HG02943 (cell line): ENCODE measurements at regions not wholly inside any gene's neighbourhood (a gene's known extent, or its start where the extent isn't known, plus 50 kb on each side); places are given as distances from the start of the nearest gene placed in this dataset.
"Not testable (repeated sequence)": the region's sequence is repeated elsewhere in the genome, so short reads cannot be mapped to it uniquely, and the experiment has no call there.

Experiments used
- ATAC-seq: cut with Tn5 transposase; IDR thresholded peaks from one replicate; pipeline ENCODE4 v1.9.1; 2021; ENCODE audit warnings: mild to moderate bottlenecking, low read depth, moderate library complexity; ENCODE audit not compliant: unreplicated experiment

DNA sequence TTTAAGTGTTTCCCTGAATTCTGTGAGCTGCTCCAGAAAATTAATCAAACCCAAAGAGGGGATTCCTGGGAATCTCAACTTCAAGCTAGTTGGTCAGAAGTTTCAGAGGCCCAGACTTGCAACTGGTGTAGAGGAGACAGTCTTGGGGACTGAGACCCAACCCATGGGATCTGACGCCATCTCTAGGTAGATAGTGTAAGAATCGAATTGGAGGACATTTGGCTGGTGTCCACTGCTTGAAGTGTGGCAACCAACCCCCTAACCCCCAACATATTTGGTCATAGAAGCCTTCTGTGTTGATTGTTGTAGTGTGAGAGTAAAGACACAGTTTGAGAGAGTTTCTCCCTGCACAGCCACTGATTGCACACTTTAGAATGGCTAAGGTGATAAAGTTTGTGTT lies 103.5 kb upstream of the CARMIL1 start:
- no peak for ATAC-seq

DNA sequence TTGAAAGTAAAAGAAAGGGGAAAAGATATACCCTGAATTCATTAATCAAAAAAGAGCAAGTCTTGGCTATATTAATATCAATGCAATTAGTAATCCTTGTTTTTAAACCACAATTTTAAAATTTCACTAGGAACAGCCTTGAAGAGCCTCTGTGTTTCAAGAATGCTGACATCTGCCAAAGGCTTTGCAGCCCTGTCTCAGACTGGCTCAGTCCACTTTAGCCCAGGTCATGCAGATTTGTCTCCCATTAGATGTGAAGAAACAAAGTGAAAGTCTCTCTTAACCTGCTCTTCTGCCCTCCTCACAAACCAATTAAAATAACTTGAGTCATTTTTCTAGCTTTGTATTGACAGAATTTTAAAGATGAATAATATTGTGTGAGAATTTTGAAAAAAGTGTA lies 102.7 kb upstream of the CARMIL1 start:
- ATAC-seq = no peak

- ATAC-seq = no peak
Measured at GRCh38 chr6:25177500-25178028, 101.6 kb upstream of the CARMIL1 start.

- no peak for ATAC-seq
Measured at GRCh38 chr6:25178336-25179035, 100.7 kb upstream of the CARMIL1 start.

- ATAC-seq = no peak
Measured at GRCh38 chr6:25179051-25179778, 100.0 kb upstream of the CARMIL1 start.

GRCh38 chr6:25180630-25181349 lies 98.4 kb upstream of the CARMIL1 start:
- ATAC-seq = no peak

- no peak for ATAC-seq
Measured at GRCh38 chr6:25181350-25181724, 97.8 kb upstream of the CARMIL1 start.

GRCh38 chr6:25181923-25182322 lies 97.3 kb upstream of the CARMIL1 start:
- ATAC-seq = no peak

GRCh38 chr6:25186919-25187318 lies 92.3 kb upstream of the CARMIL1 start:
- ATAC-seq = no peak

GRCh38 chr6:25188232-25188631 lies 90.9 kb upstream of the CARMIL1 start:
- no peak for ATAC-seq

DNA sequence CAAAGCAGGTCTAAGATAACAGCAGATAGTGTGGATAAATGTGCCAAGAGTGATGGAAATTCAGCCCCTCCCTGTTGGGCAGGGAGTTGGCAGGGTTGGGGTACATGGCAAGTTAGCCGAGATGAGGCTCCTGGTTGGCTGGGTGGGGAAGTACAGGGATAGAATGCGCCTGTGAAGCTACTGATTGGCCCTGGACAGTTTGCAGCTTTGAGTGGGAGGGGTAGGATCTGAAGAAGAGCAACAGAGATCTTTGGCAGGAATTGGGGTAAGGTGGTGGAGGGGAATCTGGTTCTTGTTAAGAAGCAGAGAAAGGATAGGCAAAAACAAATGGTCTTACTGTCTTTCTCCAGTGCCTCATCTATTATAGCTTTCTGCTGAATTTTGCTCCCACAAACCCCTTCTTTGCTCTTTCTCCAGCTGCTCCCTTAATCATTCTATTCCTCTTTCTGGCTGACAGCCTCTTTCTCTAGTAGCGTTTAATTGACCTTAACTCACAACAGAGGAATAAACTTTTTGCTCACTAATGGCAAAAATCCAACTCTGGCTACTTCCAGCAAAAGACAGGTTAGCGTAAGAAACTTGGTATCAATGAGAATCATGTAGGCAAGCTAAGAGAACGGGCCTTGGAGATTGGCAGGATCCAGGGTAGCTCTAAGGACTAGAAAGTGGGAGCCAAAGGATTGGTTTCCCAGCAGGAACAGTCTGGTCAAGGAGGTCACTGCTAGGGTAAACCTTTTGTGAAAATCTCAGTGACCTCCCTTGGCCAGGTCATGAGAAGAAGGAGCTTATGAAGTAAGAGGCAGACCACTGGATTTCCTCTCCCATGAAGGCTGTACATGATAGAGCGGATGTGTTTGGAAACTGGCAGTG lies 86.3 kb upstream of the CARMIL1 start:
- no peak for ATAC-seq

GRCh38 chr6:25193460-25194171 lies 85.6 kb upstream of the CARMIL1 start:
- ATAC-seq = no peak

GRCh38 chr6:25194172-25194678 lies 84.9 kb upstream of the CARMIL1 start:
- no peak for ATAC-seq

DNA sequence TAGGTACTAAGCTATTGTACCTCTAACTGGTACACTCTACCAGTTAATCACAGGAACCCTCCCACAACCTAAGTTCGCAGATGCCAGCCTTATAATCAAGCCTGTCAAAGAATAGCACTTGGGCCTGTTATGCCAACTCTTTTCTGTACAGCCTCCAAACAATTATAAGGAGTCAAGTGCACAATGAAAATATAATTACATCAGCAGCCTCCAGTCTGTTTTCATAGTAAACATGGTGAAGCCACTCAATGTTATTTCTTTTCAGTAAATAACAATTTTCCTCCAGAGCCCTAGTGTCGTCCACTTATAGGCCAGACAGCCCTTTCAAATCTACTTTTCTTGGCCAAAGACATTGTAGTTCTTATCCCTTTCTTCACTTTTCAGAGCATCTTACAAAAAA lies 82.7 kb upstream of the CARMIL1 start:
- no peak for ATAC-seq

- no peak for ATAC-seq
Measured at GRCh38 chr6:25197111-25197510, 82.1 kb upstream of the CARMIL1 start.

GRCh38 chr6:25199544-25199943 lies 79.6 kb upstream of the CARMIL1 start:
- ATAC-seq = no peak

- no peak for ATAC-seq
Measured at GRCh38 chr6:25202504-25202903, 76.7 kb upstream of the CARMIL1 start.

- no peak for ATAC-seq
Measured at GRCh38 chr6:25205629-25206028, 73.5 kb upstream of the CARMIL1 start.

GRCh38 chr6:25207453-25208155 lies 71.6 kb upstream of the CARMIL1 start:
- not testable (repeated sequence) for ATAC-seq
